ENCODE measurements at regions not wholly inside any gene's neighbourhood (a gene's known extent, or its start where the extent isn't known, plus 50 kb on each side); places are given as distances from the start of the nearest gene placed in this dataset.

- Histone ChIP-seq H3K4me3 (no peak overlapping the region), H3K4me1 (no peaks in the 10 kb centered on the region), H3K27ac (no peak overlapping the region), H3K36me3 (no peaks in the 10 kb centered on the region), H3K27me3 (no peaks in the 10 kb centered on the region), H3K9me3 (no peaks in the 10 kb centered on the region)
- DNase-seq = no peak
- TF ChIP-seq CTCF (IDR thresholded peaks at IDR 0.05) = no peak
- no peak for TF ChIP-seq POLR2A (IDR thresholded peaks at IDR 0.05)
- intact Hi-C loops (cut with DNase I; ENCODE audit: low total_unique reads) = no loop called here
These were observed 78.7 kb upstream of the NR4A3 start for GRCh38 chr9:99743006-99743405.

GRCh38 chr9:99743455-99743854, 78.2 kb upstream of the NR4A3 start:
- Histone ChIP-seq H3K4me3 (no peak overlapping the region), H3K27ac (no peak overlapping the region), H3K9me3 (no peaks in the 10 kb centered on the region), H3K27me3 (no peaks in the 10 kb centered on the region), H3K36me3 (no peaks in the 10 kb centered on the region), H3K4me1 (no peaks in the 10 kb centered on the region)
- DNase-seq = no peak
- TF ChIP-seq POLR2A (IDR thresholded peaks at IDR 0.05) (no peak), CTCF (IDR thresholded peaks at IDR 0.05) (no peak)
- intact Hi-C loops (cut with DNase I; ENCODE audit: low total_unique reads) = no loop called here

GRCh38 chr9:99744132-99744531, 77.6 kb upstream of the NR4A3 start:
- H3K9me3 ChIP-seq = no peaks in the 10 kb centered on the region
- H3K27me3 ChIP-seq = no peaks in the 10 kb centered on the region
- no peak for DNase-seq
- intact Hi-C loops (cut with DNase I; ENCODE audit: low total_unique reads) = no loop called here
- no peak overlapping the region for H3K4me3 ChIP-seq
- no peak overlapping the region for H3K27ac ChIP-seq
- TF ChIP-seq CTCF (IDR thresholded peaks at IDR 0.05) (no peak), POLR2A (IDR thresholded peaks at IDR 0.05) (no peak)
- H3K36me3 ChIP-seq = no peaks in the 10 kb centered on the region
- no peaks in the 10 kb centered on the region for H3K4me1 ChIP-seq

GRCh38 chr9:99745085-99745484, 76.6 kb upstream of the NR4A3 start:
- no peaks in the 10 kb centered on the region for H3K9me3 ChIP-seq
- no peaks in the 10 kb centered on the region for H3K27me3 ChIP-seq
- intact Hi-C loops (cut with DNase I; ENCODE audit: low total_unique reads) = no loop called here
- no peaks in the 10 kb centered on the region for H3K4me1 ChIP-seq
- H3K4me3 ChIP-seq = no peak overlapping the region
- DNase-seq = no peak
- TF ChIP-seq POLR2A (IDR thresholded peaks at IDR 0.05) = no peak
- H3K36me3 ChIP-seq = no peaks in the 10 kb centered on the region
- no peak overlapping the region for H3K27ac ChIP-seq

- intact Hi-C loops (cut with DNase I; ENCODE audit: low total_unique reads) = no loop called here
- Histone ChIP-seq H3K4me3 (no peak overlapping the region), H3K4me1 (no peaks in the 10 kb centered on the region)
These were observed 75.3 kb upstream of the NR4A3 start for GRCh38 chr9:99746406-99746805.

More at GRCh38 chr9:99746406-99746805, 75.3 kb upstream of the NR4A3 start:
- no peaks in the 10 kb centered on the region for H3K27me3 ChIP-seq
- H3K9me3 ChIP-seq = no peaks in the 10 kb centered on the region
- DNase-seq = no peak
- no peaks in the 10 kb centered on the region for H3K36me3 ChIP-seq
- no peak overlapping the region for H3K27ac ChIP-seq
- TF ChIP-seq CTCF (IDR thresholded peaks at IDR 0.05) (no peak), POLR2A (IDR thresholded peaks at IDR 0.05) (no peak)

Measured in uterus (tissue), 3 donors.